HepG2 (cell line): ENCODE measurements at regions not wholly inside any gene's neighbourhood (a gene's known extent, or its start where the extent isn't known, plus 50 kb on each side); places are given as distances from the start of the nearest gene placed in this dataset.

Experiments
- ATAC-seq: fragments of 200-7000 bp; cut with Tn5 transposase; 3 replicates; pipeline ENCODE4 v1.9.1; 2020; ENCODE audit warnings: mild to moderate bottlenecking, moderate library complexity
- BruUV-seq: library from RNA; stranded (reverse); fragments of 400-500 nt; replicated peaks from 2 replicates; lab custom pipeline; 2021; lab: Mats Ljungman, UMichigan
- CTCF ChIA-PET: fragments of 300-600 bp; formaldehyde crosslinking; extraction: SDS; loops from one replicate; lab custom pipeline; 2021; ENCODE audit warnings: low total read pairs, inconsistent platforms, low intra/inter-chr PET ratio; lab: Yijun Ruan, JAX
- POLR2A ChIA-PET: fragments of 350-600 bp; sonication (Branson Sonifier 250); formaldehyde crosslinking; loops from one replicate; lab custom pipeline; 2020; ENCODE audit warnings: antibody characterized with exemption, inconsistent platforms; lab: Yijun Ruan, JAX
- DNase-seq: peaks from one replicate; pipeline ENCODE4 v3.0.0-alpha.2; 2015; ENCODE audit warnings: low spot score
- FAIRE-seq: peaks from 3 replicates; lab custom pipeline; 2011; peaks lifted over from hg19 to GRCh38; lab: Jason Lieb, UNC
- H2AFZ ChIP-seq: one replicate; pipeline ENCODE4 v1.6.1; 2011; ENCODE audit warnings: low read length, inconsistent platforms
- H3K27ac ChIP-seq: fragments of 300-600 bp; 3 replicates; pipeline ENCODE4 v1.8.0; 2011; ENCODE audit warnings: mixed run types, mild to moderate bottlenecking, mixed read lengths, low read length, inconsistent platforms; ENCODE audit not compliant: insufficient read depth; ENCODE audit errors: extremely low read length
- H3K27me3 ChIP-seq, 2 experiments: fragments of 200-600 bp in 1 of 2; 2 replicates in 1 of 2; 3 replicates in 1 of 2; pipeline versions ENCODE4 v1.6.0 to v1.8.0; 2011; ENCODE audit warnings: low read length in 2 of 2, mild to moderate bottlenecking in 2 of 2, moderate library complexity in 2 of 2, inconsistent platforms in 1 of 2; ENCODE audit not compliant: insufficient read depth in 2 of 2, control insufficient read depth in 1 of 2
- H3K36me3 ChIP-seq, 2 experiments: fragments of 200-600 bp in 1 of 2; replicated peaks in 1 of 2; 2 replicates in 1 of 2; 3 replicates in 1 of 2; pipeline versions ENCODE4 v1.5.1 to v1.8.0; 2011; ENCODE audit warnings: low read length in 2 of 2, inconsistent platforms in 1 of 2; ENCODE audit not compliant: insufficient read depth in 2 of 2, control insufficient read depth in 1 of 2
- H3K4me1 ChIP-seq: 2 replicates; pipeline ENCODE4 v1.5.1; 2012; ENCODE audit warnings: low read length, inconsistent platforms; ENCODE audit not compliant: insufficient read depth
- H3K4me2 ChIP-seq: 2 replicates; pipeline ENCODE4 v1.6.0; 2011; ENCODE audit warnings: low read depth, low read length, inconsistent platforms
- H3K4me3 ChIP-seq, 3 experiments: fragments of 200-600 bp in 1 of 3; sonication (generic), shearing (Covaris generic) in 1 of 3; replicated peaks in 1 of 3; 2 replicates each; pipeline ENCODE4 v1.5.1; 2011 to 2016; ENCODE audit warnings: low read length in 3 of 3, inconsistent platforms in 2 of 3, low read depth in 2 of 3, mild to moderate bottlenecking in 2 of 3, control low read depth in 1 of 3, mixed read lengths in 1 of 3; ENCODE audit not compliant: insufficient read depth in 1 of 3
- H3K79me2 ChIP-seq: one replicate; pipeline ENCODE4 v1.6.1; 2011; ENCODE audit warnings: low read length, inconsistent platforms; ENCODE audit not compliant: insufficient read depth
- H3K9ac ChIP-seq: 2 replicates; pipeline ENCODE4 v1.6.0; 2011; ENCODE audit warnings: mild to moderate bottlenecking, low read depth, low read length, inconsistent platforms; ENCODE audit not compliant: insufficient read depth
- H3K9me3 ChIP-seq: 2 replicates; pipeline ENCODE4 v1.5.1; 2012; ENCODE audit warnings: mild to moderate bottlenecking, low read length
- H4K20me1 ChIP-seq: 2 replicates; pipeline ENCODE4 v1.6.0; 2011; ENCODE audit warnings: inconsistent platforms, mild to moderate bottlenecking, low read length, moderate library complexity; ENCODE audit not compliant: insufficient read depth
- ARNT2 ChIP-seq: sonication (generic); formaldehyde crosslinking; IDR thresholded peaks from 2 replicates; pipeline ENCODE4 v1.8.0; 2022; ENCODE audit warnings: mild to moderate bottlenecking, low read depth, missing genetic modification reagents, moderate library complexity
- GMEB2 ChIP-seq: IDR thresholded peaks from 2 replicates; pipeline ENCODE4 v1.6.1; 2016; ENCODE audit warnings: missing biosample characterization, missing genetic modification reagents, low read depth
- IKZF4 ChIP-seq: sonication (generic); formaldehyde crosslinking; IDR thresholded peaks from 2 replicates; pipeline ENCODE4 v1.5.1; 2020; ENCODE audit warnings: borderline replicate concordance, mild to moderate bottlenecking, low read depth, missing genetic modification reagents; ENCODE audit errors: not compliant biosample characterization
- NRL ChIP-seq: sonication (generic); formaldehyde crosslinking; IDR thresholded peaks from 2 replicates; pipeline ENCODE4 v1.5.0; 2020; ENCODE audit warnings: missing genetic modification reagents, mild to moderate bottlenecking, moderate library complexity, borderline replicate concordance
- PLRG1 ChIP-seq: fragments of 450-650 bp; conservative IDR thresholded peaks from 2 replicates; pipeline ENCODE4 v1.6.1; 2016
- SRSF1 ChIP-seq: fragments of 200-400 bp; formaldehyde crosslinking; optimal IDR thresholded peaks from 2 replicates; pipeline ENCODE3; 2017; ENCODE audit warnings: mild to moderate bottlenecking, low read depth, low read length, moderate library complexity
- ZBTB49 ChIP-seq: sonication (generic); formaldehyde crosslinking; IDR thresholded peaks from 2 replicates; pipeline ENCODE4 v1.4.0; 2020; ENCODE audit warnings: missing genetic modification reagents, borderline replicate concordance
- ZNF572 ChIP-seq: sonication (generic); formaldehyde crosslinking; IDR thresholded peaks from 2 replicates; pipeline ENCODE4 v1.5.1; 2020; ENCODE audit warnings: mild to moderate bottlenecking, missing genetic modification reagents
- ZNF598 ChIP-seq: sonication (generic); formaldehyde crosslinking; IDR thresholded peaks from 2 replicates; pipeline ENCODE4 v1.5.1; 2020; ENCODE audit warnings: mild to moderate bottlenecking, missing genetic modification reagents, borderline replicate concordance
- ZNF773 ChIP-seq: sonication (generic); formaldehyde crosslinking; IDR thresholded peaks from 2 replicates; pipeline ENCODE4 v1.4.0; 2020; ENCODE audit warnings: missing genetic modification reagents, borderline replicate concordance
- ZNF782 ChIP-seq: sonication (generic); formaldehyde crosslinking; IDR thresholded peaks from 2 replicates; pipeline ENCODE4 v1.4.0; 2020; ENCODE audit warnings: missing genetic modification reagents, mild to moderate bottlenecking, borderline replicate concordance
- WGBS: methylation state at CpG from one replicate; pipeline ENCODE4 v1.1.6; 2017; ENCODE audit warnings: low lambda C conversion rate; 5-methylcytosine and 5-hydroxymethylcytosine counted together
- in situ Hi-C: cut with HindIII; loops from 2 replicates; pipeline ENCODE4 v1.10.0; 2017; ENCODE audit warnings: low pct_unique_long_range_greater_than_20kb; ENCODE audit not compliant: extremely low pct_ligation_motif_present
- intact Hi-C: fragments of 100-400 bp; cut with micrococcal nuclease; formaldehyde crosslinking; loops from one replicate; pipeline ENCODE4 v1.10.0; 2022; ENCODE audit not compliant: unreplicated experiment

DNA sequence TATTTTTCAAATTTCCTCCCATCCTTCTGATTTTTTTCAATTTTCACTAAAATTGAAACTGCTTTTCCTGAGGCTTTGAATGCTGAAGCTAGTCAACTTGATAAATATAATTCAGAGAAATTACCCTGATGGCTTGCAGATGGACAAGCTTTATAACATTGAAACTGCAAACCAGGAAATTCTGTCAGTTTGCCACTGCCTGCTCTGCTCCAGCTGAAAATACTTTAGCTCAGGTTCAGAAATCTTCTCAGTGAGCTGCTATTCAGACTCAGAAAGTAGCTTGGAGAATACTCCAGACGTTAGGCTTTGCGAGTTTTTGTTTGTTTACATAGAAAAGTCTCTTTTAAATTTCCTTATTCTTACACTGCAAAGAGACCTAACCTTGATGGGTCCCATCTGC, 1574.7 kb downstream of the STIM2 start:
- Histone ChIP-seq H3K4me1 (no peaks in the 10 kb centered on the region), H3K27ac (no peak overlapping the region)

More for the DNA sequence above, 1574.7 kb downstream of the STIM2 start:
- H3K36me3 ChIP-seq = no peaks in the 10 kb centered on the region
- peaks cover 80% of the 10 kb centered on the region for H3K9me3 ChIP-seq
- H3K4me2 ChIP-seq = no peak overlapping the region
- H3K4me3 ChIP-seq = no peak overlapping the region
- POLR2A ChIA-PET = no interaction called here
- H2AFZ ChIP-seq = no peak overlapping the region
- H4K20me1 ChIP-seq = no peaks in the 10 kb centered on the region
- in situ Hi-C loops = no loop called here
- H3K79me2 ChIP-seq = no peaks in the 10 kb centered on the region
- H3K9ac ChIP-seq = no peak overlapping the region
- ATAC-seq (no peak), DNase-seq (no peak), FAIRE-seq (no peak)
- intact Hi-C loops = no loop called here
- no TSS peak for BruUV-seq
- WGBS = 11% methylated on average over 2 of the region's 2 CpGs
- no peaks in the 10 kb centered on the region for H3K27me3 ChIP-seq
- TF ChIP-seq IKZF4 (CRISPR knock-in tag) (no peak), ZNF782 (CRISPR knock-in tag) (no peak), NRL (CRISPR knock-in tag) (no peak), ZNF572 (CRISPR knock-in tag) (no peak), ARNT2 (CRISPR knock-in tag) (no peak), ZBTB49 (no peak), ZNF598 (CRISPR knock-in tag) (no peak), ZNF773 (CRISPR knock-in tag) (no peak), SRSF1 (no peak), PLRG1 (no peak), GMEB2 (CRISPR knock-in tag) (no peak)
- CTCF ChIA-PET = no interaction called here
